ENCODE measurements at regions not wholly inside any gene's neighbourhood (a gene's known extent, or its start where the extent isn't known, plus 50 kb on each side); places are given as distances from the start of the nearest gene placed in this dataset.

DNA sequence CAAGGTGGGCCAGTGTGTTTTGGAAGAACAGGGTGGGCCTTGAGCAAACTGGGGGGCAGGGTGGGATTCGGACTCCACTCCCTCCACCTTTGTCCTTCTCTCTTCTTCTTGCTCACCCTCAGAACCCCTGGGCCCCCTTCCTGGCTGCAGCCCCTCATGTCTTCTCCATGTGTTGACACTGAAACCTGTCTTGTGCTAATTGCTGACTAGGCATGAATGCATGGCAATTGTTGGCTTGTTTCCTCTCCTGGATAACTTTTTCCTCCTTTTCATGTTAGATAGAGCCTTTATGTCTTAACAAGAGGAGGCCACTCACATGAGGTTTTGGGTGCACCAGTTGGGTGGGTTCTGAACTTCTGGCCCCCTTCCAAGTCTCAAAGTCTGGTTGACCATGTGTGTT, 181.6 kb upstream of the MKI67 start:
- ATAC-seq (ENCODE audit: insufficient read depth, low FRiP score), result no peak
- Histone ChIP-seq H3K4me1 (ENCODE audit: control insufficient read depth in 5 of 5, insufficient read depth in 5 of 5, low read length in 5 of 5) (no peaks in the 10 kb centered on the region), H3K27ac (ENCODE audit: low read depth in 1 of 2, low read length in 1 of 2) (no peak overlapping the region), H3K4me3 (no peak overlapping the region), H3K9me3 (ENCODE audit: control insufficient read depth in 4 of 4, insufficient read depth in 3 of 4, low read length in 3 of 4) (peaks cover 0 to 8% (median 0%) of the 10 kb centered on the region in 4 donors), H3K36me3 (ENCODE audit: control insufficient read depth in 4 of 4, insufficient read depth in 4 of 4, low read length in 4 of 4) (no peaks in the 10 kb centered on the region), H3K9ac (ENCODE audit: insufficient read depth in 1 of 2, low read length in 2 of 2) (no peak overlapping the region), H3K27me3 (ENCODE audit: control insufficient read depth in 3 of 3, insufficient read depth in 3 of 3, low read length in 2 of 3) (peaks cover 0 to 3% (median 0%) of the 10 kb centered on the region in 3 donors)
- no peak for DNase-seq
- TF ChIP-seq, protein P1, sequence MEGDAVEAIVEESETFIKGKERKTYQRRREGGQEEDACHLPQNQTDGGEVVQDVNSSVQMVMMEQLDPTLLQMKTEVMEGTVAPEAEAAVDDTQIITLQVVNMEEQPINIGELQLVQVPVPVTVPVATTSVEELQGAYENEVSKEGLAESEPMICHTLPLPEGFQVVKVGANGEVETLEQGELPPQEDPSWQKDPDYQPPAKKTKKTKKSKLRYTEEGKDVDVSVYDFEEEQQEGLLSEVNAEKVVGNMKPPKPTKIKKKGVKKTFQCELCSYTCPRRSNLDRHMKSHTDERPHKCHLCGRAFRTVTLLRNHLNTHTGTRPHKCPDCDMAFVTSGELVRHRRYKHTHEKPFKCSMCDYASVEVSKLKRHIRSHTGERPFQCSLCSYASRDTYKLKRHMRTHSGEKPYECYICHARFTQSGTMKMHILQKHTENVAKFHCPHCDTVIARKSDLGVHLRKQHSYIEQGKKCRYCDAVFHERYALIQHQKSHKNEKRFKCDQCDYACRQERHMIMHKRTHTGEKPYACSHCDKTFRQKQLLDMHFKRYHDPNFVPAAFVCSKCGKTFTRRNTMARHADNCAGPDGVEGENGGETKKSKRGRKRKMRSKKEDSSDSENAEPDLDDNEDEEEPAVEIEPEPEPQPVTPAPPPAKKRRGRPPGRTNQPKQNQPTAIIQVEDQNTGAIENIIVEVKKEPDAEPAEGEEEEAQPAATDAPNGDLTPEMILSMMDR (IDR thresholded peaks at IDR 0.05; ENCODE audit: control extremely low read depth, extremely low read depth), result no peak
- WGBS, 2 donors, result 82 to 86% methylated on average over 1 of the region's 1 CpG

DNA sequence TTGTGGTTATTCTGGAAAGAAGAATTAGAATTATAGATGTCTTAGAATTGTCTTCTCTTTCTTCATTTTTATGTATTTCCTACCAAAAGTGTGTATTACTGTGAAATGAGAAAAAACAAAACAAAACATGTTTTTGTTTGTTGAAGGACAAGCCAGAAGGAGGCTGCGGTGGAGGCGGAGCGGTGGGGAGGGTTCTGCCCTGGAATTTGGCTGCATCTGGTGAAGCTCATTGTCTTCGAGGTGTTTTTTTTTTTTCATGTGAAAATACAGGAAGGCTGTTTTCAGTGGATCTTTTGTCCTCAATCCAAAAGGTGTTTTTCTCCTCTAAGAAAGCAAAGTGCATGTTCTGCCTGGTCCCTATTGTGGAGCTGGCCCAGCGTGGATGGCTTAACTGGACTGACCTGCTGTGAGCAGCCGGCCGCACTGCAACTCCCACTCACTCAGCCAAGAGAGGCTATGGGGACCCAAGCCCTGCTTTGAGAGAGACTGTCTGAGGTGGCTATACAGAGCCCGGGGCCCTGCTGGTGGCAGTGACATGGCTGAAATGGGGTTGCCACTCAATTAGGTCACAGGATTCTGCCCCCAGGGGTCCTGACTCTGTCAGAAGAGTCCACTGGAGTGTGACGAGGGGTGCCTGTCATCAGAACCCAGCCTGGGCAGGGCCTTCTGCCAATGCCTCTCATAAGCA, 184.9 kb upstream of the MKI67 start:
- Histone ChIP-seq H3K36me3 (ENCODE audit: control insufficient read depth in 4 of 4, insufficient read depth in 4 of 4, low read length in 4 of 4) (no peaks in the 10 kb centered on the region), H3K4me3 (no peak overlapping the region), H3K9ac (ENCODE audit: insufficient read depth in 1 of 2, low read length in 2 of 2) (no peak overlapping the region), H3K9me3 (ENCODE audit: control insufficient read depth in 4 of 4, insufficient read depth in 3 of 4, low read length in 3 of 4) (peaks cover 0 to 3% (median 0%) of the 10 kb centered on the region in 4 donors), H3K27ac (ENCODE audit: low read depth in 1 of 2, low read length in 1 of 2) (no peak overlapping the region), H3K4me1 (ENCODE audit: control insufficient read depth in 5 of 5, insufficient read depth in 5 of 5, low read length in 5 of 5) (no peaks in the 10 kb centered on the region), H3K27me3 (ENCODE audit: control insufficient read depth in 3 of 3, insufficient read depth in 3 of 3, low read length in 2 of 3) (no peaks in the 10 kb centered on the region)
- 75 to 81% methylated on average over 9 of the region's 9 CpGs for WGBS, 2 donors
- ATAC-seq (ENCODE audit: insufficient read depth, low FRiP score) (no peak), DNase-seq (no peak)
- TF ChIP-seq, protein P1 (IDR thresholded peaks at IDR 0.05; ENCODE audit: control extremely low read depth, extremely low read depth), result no peak

DNA sequence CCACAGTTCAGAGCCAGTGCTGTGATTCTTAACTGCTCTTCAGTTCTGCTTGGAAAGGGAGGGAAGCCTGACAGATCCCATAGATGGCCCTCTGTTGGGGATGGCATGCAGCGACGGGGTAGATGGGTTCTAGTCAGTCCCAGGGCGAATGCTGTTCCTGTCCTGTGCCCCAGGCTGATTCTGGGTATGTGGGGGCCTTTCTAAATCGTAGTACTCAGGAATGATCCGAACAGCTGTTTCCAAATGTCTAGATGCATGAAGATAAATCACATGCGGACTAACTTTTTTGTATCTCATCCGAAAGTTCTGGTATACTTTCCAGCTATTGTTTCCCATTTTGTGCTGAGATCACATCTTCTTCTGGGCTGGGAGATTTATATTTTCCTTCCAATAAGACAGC, 186.0 kb upstream of the MKI67 start:
- Histone ChIP-seq H3K4me1 (ENCODE audit: control insufficient read depth in 5 of 5, insufficient read depth in 5 of 5, low read length in 5 of 5) (no peaks in the 10 kb centered on the region), H3K9ac (ENCODE audit: insufficient read depth in 1 of 2, low read length in 2 of 2) (no peak overlapping the region), H3K36me3 (ENCODE audit: control insufficient read depth in 4 of 4, insufficient read depth in 4 of 4, low read length in 4 of 4) (no peaks in the 10 kb centered on the region), H3K27me3 (ENCODE audit: control insufficient read depth in 3 of 3, insufficient read depth in 3 of 3, low read length in 2 of 3) (no peaks in the 10 kb centered on the region), H3K27ac (ENCODE audit: low read depth in 1 of 2, low read length in 1 of 2) (no peak overlapping the region), H3K4me3 (no peak overlapping the region), H3K9me3 (ENCODE audit: control insufficient read depth in 4 of 4, insufficient read depth in 3 of 4, low read length in 3 of 4) (peaks cover 0 to 5% (median 0%) of the 10 kb centered on the region in 4 donors)
- TF ChIP-seq, protein P1 (IDR thresholded peaks at IDR 0.05; ENCODE audit: control extremely low read depth, extremely low read depth), result no peak
- 83 to 91% methylated on average over 7 of the region's 7 CpGs for WGBS, 2 donors
- ATAC-seq (ENCODE audit: insufficient read depth, low FRiP score) (no peak), DNase-seq (no peak)

DNA sequence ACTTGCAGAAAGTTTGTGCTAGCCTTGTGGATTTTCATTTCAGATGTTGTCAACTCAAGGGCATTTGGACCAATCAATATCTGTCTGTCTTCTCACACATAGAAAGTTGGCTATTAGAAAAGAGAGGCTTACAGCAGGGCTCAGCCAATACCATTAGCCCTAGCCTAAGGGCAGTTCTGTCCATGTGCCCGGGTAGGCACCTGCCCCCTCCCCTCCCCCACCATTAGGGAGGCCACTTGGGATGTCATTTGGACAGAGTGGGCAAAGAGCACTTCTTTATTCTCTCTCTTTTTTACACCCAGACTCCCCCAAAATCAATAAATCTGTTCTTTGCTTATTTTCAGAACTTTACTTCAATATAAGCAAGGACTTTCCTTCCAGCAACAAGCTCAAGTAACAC, 188.5 kb upstream of the MKI67 start:
- Histone ChIP-seq H3K36me3 (ENCODE audit: control insufficient read depth in 4 of 4, insufficient read depth in 4 of 4, low read length in 4 of 4) (no peaks in the 10 kb centered on the region), H3K4me3 (no peak overlapping the region), H3K27ac (ENCODE audit: low read depth in 1 of 2, low read length in 1 of 2) (no peak overlapping the region), H3K27me3 (ENCODE audit: control insufficient read depth in 3 of 3, insufficient read depth in 3 of 3, low read length in 2 of 3) (no peaks in the 10 kb centered on the region), H3K4me1 (ENCODE audit: control insufficient read depth in 5 of 5, insufficient read depth in 5 of 5, low read length in 5 of 5) (no peaks in the 10 kb centered on the region), H3K9ac (ENCODE audit: insufficient read depth in 1 of 2, low read length in 2 of 2) (no peak overlapping the region), H3K9me3 (ENCODE audit: control insufficient read depth in 4 of 4, insufficient read depth in 3 of 4, low read length in 3 of 4) (peaks cover 0 to 5% (median 0%) of the 10 kb centered on the region in 4 donors)
- WGBS, 2 donors, result 50 to 66% methylated on average over 1 of the region's 1 CpG
- TF ChIP-seq, protein P1 (IDR thresholded peaks at IDR 0.05; ENCODE audit: control extremely low read depth, extremely low read depth), result no peak
- ATAC-seq (ENCODE audit: insufficient read depth, low FRiP score) (no peak), DNase-seq (no peak)

All from lung (tissue), 11 donors.